Fibroblast of gingiva (primary cell): ENCODE measurements at regions not wholly inside any gene's neighbourhood (a gene's known extent, or its start where the extent isn't known, plus 50 kb on each side); places are given as distances from the start of the nearest gene placed in this dataset.
A peak's percentile ranks its signal among the peaks of the same experiment; 100 is the strongest.
"Not testable (repeated sequence)": the region's sequence is repeated elsewhere in the genome, so short reads cannot be mapped to it uniquely, and the experiment has no call there.

Experiments
- DNase-seq: peaks from one replicate; pipeline ENCODE4 v3.0.0-alpha.2; 2011; ENCODE audit warnings: low read depth

GRCh38 chr9:75775966-75776691 is 114.3 kb upstream of the PCSK5 start:
- DNase-seq, result no peak

- no peak for DNase-seq
Observed at GRCh38 chr9:75780185-75780584, 110.3 kb upstream of the PCSK5 start.

GRCh38 chr9:75788006-75788634 is 102.4 kb upstream of the PCSK5 start:
- DNase-seq, result peak; percentile 63

GRCh38 chr9:75797085-75797580 is 93.3 kb upstream of the PCSK5 start:
- DNase-seq, result no peak

- DNase-seq, result no peak
Observed at GRCh38 chr9:75798505-75798904, 92.0 kb upstream of the PCSK5 start.

GRCh38 chr9:75803130-75803529 is 87.3 kb upstream of the PCSK5 start:
- DNase-seq, result peak; percentile 60

GRCh38 chr9:75810063-75810462 is 80.4 kb upstream of the PCSK5 start:
- no peak for DNase-seq

GRCh38 chr9:75811692-75812091 is 78.8 kb upstream of the PCSK5 start:
- DNase-seq, result no peak

- DNase-seq, result no peak
Observed at GRCh38 chr9:75812141-75812540, 78.3 kb upstream of the PCSK5 start.

- DNase-seq, result no peak
Observed at GRCh38 chr9:75814667-75815066, 75.8 kb upstream of the PCSK5 start.

- DNase-seq, result not testable (repeated sequence)
Observed at GRCh38 chr9:75820471-75821115, 69.9 kb upstream of the PCSK5 start.

GRCh38 chr9:75823151-75823550 is 67.3 kb upstream of the PCSK5 start:
- no peak for DNase-seq

- DNase-seq, result no peak
Observed at GRCh38 chr9:75824816-75825568, 65.5 kb upstream of the PCSK5 start.

- no peak for DNase-seq
Observed at GRCh38 chr9:75826314-75826713, 64.2 kb upstream of the PCSK5 start.

GRCh38 chr9:75830303-75830702 is 60.2 kb upstream of the PCSK5 start:
- DNase-seq, result no peak

GRCh38 chr9:75833778-75834177 is 56.7 kb upstream of the PCSK5 start:
- DNase-seq, result no peak

- no peak for DNase-seq
Observed at GRCh38 chr9:75834878-75835277, 55.6 kb upstream of the PCSK5 start.
